ENCODE measurements at regions not wholly inside any gene's neighbourhood (a gene's known extent, or its start where the extent isn't known, plus 50 kb on each side); places are given as distances from the start of the nearest gene placed in this dataset.

- no peaks in the 10 kb centered on the region for H3K4me1 Mint-ChIP-seq
These were observed 196.2 kb upstream of the ELL2 start for GRCh38 chr5:96157841-96158291.

GRCh38 chr5:96157077-96157780, 195.6 kb upstream of the ELL2 start:
- no peak overlapping the region for H3K4me2 ChIP-seq (replicated peaks; ENCODE audit: extremely low read depth, low read length, poor library complexity, severe bottlenecking)
- H3K4me1 ChIP-seq (ENCODE audit: control insufficient read depth in 1 of 2, insufficient read depth in 2 of 2, low read length in 2 of 2), result peaks cover under 1% of the 10 kb centered on the region in 2 donors
- DNase-seq, result no peak
- Mint-ChIP-seq H3K9me3 (peaks cover 0 to 3% (median 0%) of the 10 kb centered on the region in 7 donors), H3K27ac (no peak overlapping the region), H3K36me3 (peaks cover 0 to under 1% of the 10 kb centered on the region in 2 donors), H3K27me3 (ENCODE audit: low read depth in 3 of 3) (no peaks in the 10 kb centered on the region), H3K4me1 (peaks cover 2% of the 10 kb centered on the region), H3K4me3 (no peak overlapping the region)
- no peaks in the 10 kb centered on the region for H3K79me2 ChIP-seq (ENCODE audit: insufficient read depth, low read length)
- no peaks in the 10 kb centered on the region for H3K36me3 ChIP-seq (replicated peaks in 1 of 2; ENCODE audit: control insufficient read depth in 1 of 2, insufficient read depth in 2 of 2, low read length in 2 of 2)
- TF ChIP-seq CTCF (IDR thresholded peaks at IDR 0.05), result no peak
- H3K9ac ChIP-seq (ENCODE audit: insufficient read depth, low read length, poor library complexity, severe bottlenecking), result no peak overlapping the region
- H3K4me3 ChIP-seq (replicated peaks in 1 of 3; ENCODE audit: low read depth in 2 of 3, low read length in 3 of 3), result no peak overlapping the region
- H4K20me1 ChIP-seq (ENCODE audit: insufficient read depth, low read length), result no peaks in the 10 kb centered on the region
- no peaks in the 10 kb centered on the region for H3K27me3 ChIP-seq (ENCODE audit: control insufficient read depth in 2 of 2, insufficient read depth in 2 of 2, low read length in 2 of 2)
- no CpG with 5 or more reads among the region's 4 CpGs for WGBS (ENCODE audit: insufficient coverage)
- H3K27ac ChIP-seq (ENCODE audit: low read depth in 1 of 2, low read length in 2 of 2), result no peak overlapping the region
- H3K9me3 ChIP-seq (replicated peaks in 1 of 2; ENCODE audit: control insufficient read depth in 1 of 2, insufficient read depth in 1 of 2, low read length in 2 of 2), result no peaks in the 10 kb centered on the region
- intact Hi-C loops (cut with micrococcal nuclease), result no loop called here
- no peak overlapping the region for H2AFZ ChIP-seq (ENCODE audit: insufficient read depth, low read depth, low read length, poor library complexity, severe bottlenecking)

More at GRCh38 chr5:96157841-96158291, 196.2 kb upstream of the ELL2 start:
- no peak overlapping the region for H3K27ac ChIP-seq (ENCODE audit: low read depth in 1 of 2, low read length in 2 of 2)
- H3K36me3 ChIP-seq (replicated peaks in 1 of 2; ENCODE audit: control insufficient read depth in 1 of 2, insufficient read depth in 2 of 2, low read length in 2 of 2), result no peaks in the 10 kb centered on the region
- no peak overlapping the region for H2AFZ ChIP-seq (ENCODE audit: insufficient read depth, low read depth, low read length, poor library complexity, severe bottlenecking)
- H3K27ac Mint-ChIP-seq, result peak overlapping the region in 1 of 7 donors; percentile 13
- no peak overlapping the region for H3K4me2 ChIP-seq (replicated peaks; ENCODE audit: extremely low read depth, low read length, poor library complexity, severe bottlenecking)
- no peaks in the 10 kb centered on the region for H3K79me2 ChIP-seq (ENCODE audit: insufficient read depth, low read length)
- H3K9ac ChIP-seq (ENCODE audit: insufficient read depth, low read length, poor library complexity, severe bottlenecking), result no peak overlapping the region
- H3K27me3 Mint-ChIP-seq (ENCODE audit: low read depth in 3 of 3), result no peaks in the 10 kb centered on the region
- TF ChIP-seq CTCF (IDR thresholded peaks at IDR 0.05), result no peak
- intact Hi-C loops (cut with micrococcal nuclease), result no loop called here
- WGBS (ENCODE audit: insufficient coverage), result 100% methylated on average over 1 of the region's 3 CpGs
- no peaks in the 10 kb centered on the region for H3K4me1 ChIP-seq (ENCODE audit: control insufficient read depth in 1 of 2, insufficient read depth in 2 of 2, low read length in 2 of 2)
- H3K9me3 Mint-ChIP-seq, result peaks cover 0 to 3% (median 0%) of the 10 kb centered on the region in 7 donors
- no peaks in the 10 kb centered on the region for H3K36me3 Mint-ChIP-seq
- no peaks in the 10 kb centered on the region for H4K20me1 ChIP-seq (ENCODE audit: insufficient read depth, low read length)
- no peaks in the 10 kb centered on the region for H3K9me3 ChIP-seq (replicated peaks in 1 of 2; ENCODE audit: control insufficient read depth in 1 of 2, insufficient read depth in 1 of 2, low read length in 2 of 2)
- DNase-seq, result no peak
- no peaks in the 10 kb centered on the region for H3K27me3 ChIP-seq (ENCODE audit: control insufficient read depth in 2 of 2, insufficient read depth in 2 of 2, low read length in 2 of 2)
- H3K4me3 Mint-ChIP-seq, result no peak overlapping the region
- H3K4me3 ChIP-seq (replicated peaks in 1 of 3; ENCODE audit: low read depth in 2 of 3, low read length in 3 of 3), result no peak overlapping the region
